GM23338 (cell line): ENCODE measurements at regions not wholly inside any gene's neighbourhood (a gene's known extent, or its start where the extent isn't known, plus 50 kb on each side); places are given as distances from the start of the nearest gene placed in this dataset.

Experiments used
- ATAC-seq: fragments of 200-7000 bp; cut with Tn5 transposase; 3 replicates; pipeline ENCODE4 v1.9.1; 2020
- DNase-seq: peaks from one replicate; pipeline ENCODE4 v3.0.0-alpha.2; 2015; ENCODE audit warnings: low spot score
- H2AFZ ChIP-seq: fragments of 200-600 bp; sonication (generic); 2 replicates; pipeline ENCODE4 v1.8.0; 2016; ENCODE audit warnings: antibody characterized with exemption, mild to moderate bottlenecking, moderate library complexity
- H3F3A ChIP-seq: fragments of 200-600 bp; sonication (generic); replicated peaks from 2 replicates; pipeline ENCODE4 v1.8.0; 2017; ENCODE audit warnings: antibody characterized with exemption, mixed run types, low read depth
- H3K27ac ChIP-seq: fragments of 200-600 bp; sonication (generic); 2 replicates; pipeline ENCODE4 v1.6.1; 2016; ENCODE audit warnings: low read depth
- H3K27me3 ChIP-seq: fragments of 200-600 bp; sonication (generic); 2 replicates; pipeline ENCODE4 v1.8.0; 2016; ENCODE audit warnings: mild to moderate bottlenecking, mixed run types, moderate library complexity; ENCODE audit not compliant: insufficient read depth
- H3K36me3 ChIP-seq: fragments of 200-600 bp; sonication (generic); 2 replicates; pipeline ENCODE4 v1.8.0; 2016; ENCODE audit warnings: mild to moderate bottlenecking; ENCODE audit not compliant: insufficient read depth
- H3K4me1 ChIP-seq: fragments of 200-600 bp; sonication (generic); 2 replicates; pipeline ENCODE4 v1.8.0; 2016; ENCODE audit warnings: mild to moderate bottlenecking, moderate library complexity; ENCODE audit not compliant: insufficient read depth
- H3K4me2 ChIP-seq: fragments of 200-600 bp; sonication (generic); 2 replicates; pipeline ENCODE4 v1.7.1; 2017; ENCODE audit warnings: mixed run types
- H3K4me3 ChIP-seq: fragments of 200-600 bp; sonication (generic); 2 replicates; pipeline ENCODE4 v1.6.1; 2016; ENCODE audit warnings: mixed run types
- H3K79me2 ChIP-seq: fragments of 200-600 bp; sonication (generic); replicated peaks from 2 replicates; pipeline ENCODE4 v1.8.0; 2017; ENCODE audit warnings: mild to moderate bottlenecking; ENCODE audit not compliant: insufficient read depth
- H3K9me2 ChIP-seq: fragments of 200-600 bp; sonication (generic); 2 replicates; pipeline ENCODE4 v1.8.0; 2017; ENCODE audit not compliant: insufficient read depth
- H4K20me1 ChIP-seq: fragments of 200-600 bp; sonication (generic); replicated peaks from 2 replicates; pipeline ENCODE4 v1.8.0; 2017; ENCODE audit warnings: mild to moderate bottlenecking; ENCODE audit not compliant: insufficient read depth
- H3K27ac Mint-ChIP-seq: 2 replicates; pipeline ENCODE4 v1.8.0; 2020; ENCODE audit warnings: inconsistent platforms, mild to moderate bottlenecking, moderate library complexity, mixed read lengths
- H3K27me3 Mint-ChIP-seq: 3 replicates; pipeline ENCODE4 v1.8.0; 2022; ENCODE audit warnings: low read depth, mild to moderate bottlenecking, moderate library complexity, mixed read lengths, inconsistent platforms; ENCODE audit not compliant: insufficient read depth, poor library complexity
- H3K36me3 Mint-ChIP-seq: 3 replicates; pipeline ENCODE4 v1.8.0; 2021; ENCODE audit warnings: low read depth, mild to moderate bottlenecking, inconsistent platforms, moderate library complexity, mixed read lengths
- H3K4me1 Mint-ChIP-seq: 3 replicates; pipeline ENCODE4 v1.8.0; 2020; ENCODE audit warnings: mild to moderate bottlenecking, inconsistent platforms, mixed read lengths
- H3K4me3 Mint-ChIP-seq: 3 replicates; pipeline ENCODE4 v1.8.0; 2021; ENCODE audit warnings: moderate library complexity, mild to moderate bottlenecking, inconsistent platforms, mixed read lengths
- H3K9me3 Mint-ChIP-seq: 3 replicates; pipeline ENCODE4 v1.8.0; 2020; ENCODE audit warnings: moderate library complexity, mild to moderate bottlenecking, inconsistent platforms, mixed read lengths
- CREB1 ChIP-seq: fragments of 250-450 bp; sonication (Bioruptor Pico); IDR thresholded peaks from 2 replicates; pipeline ENCODE4 v1.5.0; 2020; ENCODE audit warnings: low read depth, mild to moderate bottlenecking, moderate library complexity
- EZH2 ChIP-seq: fragments of 200-600 bp; sonication (generic); IDR thresholded peaks from one replicate; pipeline ENCODE4 v1.8.0; 2017; ENCODE audit warnings: antibody characterized with exemption, mild to moderate bottlenecking, low read depth; ENCODE audit not compliant: unreplicated experiment
- EZH2phosphoT487 ChIP-seq: fragments of 200-600 bp; sonication (generic); IDR thresholded peaks from one replicate; pipeline ENCODE4 v1.8.1; 2018; ENCODE audit warnings: antibody characterized with exemption; ENCODE audit not compliant: unreplicated experiment
- JUNB ChIP-seq: IDR thresholded peaks from one replicate; pipeline ENCODE4 v1.6.1; 2016; ENCODE audit warnings: antibody characterized with exemption; ENCODE audit not compliant: unreplicated experiment
- NANOG ChIP-seq: IDR thresholded peaks from 2 replicates; pipeline ENCODE4 v1.6.1; 2016; ENCODE audit warnings: antibody characterized with exemption, borderline replicate concordance
- POLR2AphosphoS5 ChIP-seq: IDR thresholded peaks from 2 replicates; pipeline ENCODE4 v1.6.1; 2016; ENCODE audit warnings: antibody characterized with exemption, low read depth
- STAT1 ChIP-seq: IDR thresholded peaks from one replicate; pipeline ENCODE4 v1.6.1; 2016; ENCODE audit warnings: antibody characterized with exemption; ENCODE audit not compliant: unreplicated experiment
- ZNF114 ChIP-seq: fragments of 250-450 bp; sonication (Bioruptor Pico); IDR thresholded peaks from 2 replicates; pipeline ENCODE4 v1.5.0; 2020; ENCODE audit warnings: mild to moderate bottlenecking, moderate library complexity
- ZNF331 ChIP-seq: fragments of 250-450 bp; sonication (Bioruptor Pico); IDR thresholded peaks from 2 replicates; pipeline ENCODE4 v1.5.0; 2020; ENCODE audit warnings: low read depth, mild to moderate bottlenecking, moderate library complexity
- TF ChIP-seq, protein P1 (sequence below), 2 experiments: fragments of 200-600 bp in 1 of 2; sonication (generic) in 1 of 2; conservative IDR thresholded peaks; 2 replicates each; pipeline versions ENCODE4 v1.5.1 to v1.6.1; 2016 to 2017; ENCODE audit warnings: antibody characterized with exemption in 2 of 2, low read depth in 2 of 2, mild to moderate bottlenecking in 2 of 2, moderate library complexity in 1 of 2
- TF ChIP-seq, protein P2 (sequence below): IDR thresholded peaks from 2 replicates; pipeline ENCODE4 v1.6.1; 2016; ENCODE audit warnings: antibody characterized with exemption
- TF ChIP-seq, protein P3 (sequence below): IDR thresholded peaks from one replicate; pipeline ENCODE4 v1.6.1; 2018; ENCODE audit warnings: antibody characterized with exemption; ENCODE audit not compliant: unreplicated experiment

DNA sequence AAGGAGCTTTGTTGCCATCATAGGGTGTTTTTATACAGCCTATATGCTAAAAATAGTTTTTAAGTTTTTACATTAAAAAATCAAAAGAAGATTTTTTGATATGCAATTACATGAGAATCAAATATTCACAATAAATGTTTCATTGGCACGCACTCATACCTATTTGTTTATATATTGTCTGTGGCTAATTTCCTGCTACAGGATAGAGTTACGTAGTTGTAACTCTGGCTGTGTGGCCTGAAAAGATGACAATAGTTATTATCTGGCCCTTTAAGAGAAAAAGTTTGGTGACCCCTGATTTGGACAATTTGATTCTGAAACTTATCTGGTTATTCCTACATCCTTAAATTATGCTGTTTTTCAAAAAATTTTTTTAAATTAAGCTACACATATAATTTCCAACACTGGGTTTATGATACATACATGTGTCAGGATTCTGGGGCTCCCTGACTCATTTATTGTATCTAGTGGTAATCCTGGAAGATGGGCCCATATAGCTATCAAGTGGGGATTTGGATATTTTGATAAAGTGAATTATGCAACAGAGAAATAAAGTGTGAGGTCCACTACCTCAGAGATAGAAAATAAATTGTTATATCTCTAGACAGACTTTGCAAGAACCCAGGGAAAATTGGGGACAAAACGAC lies 370.2 kb upstream of the LYPLAL1 start:
- Histone ChIP-seq H3K4me3 (no peak overlapping the region), H3F3A (no peaks in the 10 kb centered on the region), H4K20me1 (no peaks in the 10 kb centered on the region), H3K9me2 (0 out of 2 replicates have a peak, but pooled peaks cover 3% of the 10 kb centered on the region), H3K27me3 (no peaks in the 10 kb centered on the region), H3K27ac (no peak overlapping the region), H3K36me3 (no peaks in the 10 kb centered on the region), H3K4me1 (0 out of 2 replicates have a peak, but pooled peaks cover 4% of the 10 kb centered on the region), H3K79me2 (no peaks in the 10 kb centered on the region), H3K4me2 (no peak overlapping the region), H2AFZ (no peak overlapping the region)
- H3K9me3 Mint-ChIP-seq = no peaks in the 10 kb centered on the region
- H3K36me3 Mint-ChIP-seq = no peaks in the 10 kb centered on the region
- no peak overlapping the region for H3K27ac Mint-ChIP-seq
- TF ChIP-seq, protein P1, sequence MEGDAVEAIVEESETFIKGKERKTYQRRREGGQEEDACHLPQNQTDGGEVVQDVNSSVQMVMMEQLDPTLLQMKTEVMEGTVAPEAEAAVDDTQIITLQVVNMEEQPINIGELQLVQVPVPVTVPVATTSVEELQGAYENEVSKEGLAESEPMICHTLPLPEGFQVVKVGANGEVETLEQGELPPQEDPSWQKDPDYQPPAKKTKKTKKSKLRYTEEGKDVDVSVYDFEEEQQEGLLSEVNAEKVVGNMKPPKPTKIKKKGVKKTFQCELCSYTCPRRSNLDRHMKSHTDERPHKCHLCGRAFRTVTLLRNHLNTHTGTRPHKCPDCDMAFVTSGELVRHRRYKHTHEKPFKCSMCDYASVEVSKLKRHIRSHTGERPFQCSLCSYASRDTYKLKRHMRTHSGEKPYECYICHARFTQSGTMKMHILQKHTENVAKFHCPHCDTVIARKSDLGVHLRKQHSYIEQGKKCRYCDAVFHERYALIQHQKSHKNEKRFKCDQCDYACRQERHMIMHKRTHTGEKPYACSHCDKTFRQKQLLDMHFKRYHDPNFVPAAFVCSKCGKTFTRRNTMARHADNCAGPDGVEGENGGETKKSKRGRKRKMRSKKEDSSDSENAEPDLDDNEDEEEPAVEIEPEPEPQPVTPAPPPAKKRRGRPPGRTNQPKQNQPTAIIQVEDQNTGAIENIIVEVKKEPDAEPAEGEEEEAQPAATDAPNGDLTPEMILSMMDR (conservative IDR thresholded peaks at IDR 0.05; ENCODE audit: low read depth in 2 of 2) = no peak
- no peak for TF ChIP-seq ZNF331 (CRISPR knock-in tag)
- TF ChIP-seq, protein P2, sequence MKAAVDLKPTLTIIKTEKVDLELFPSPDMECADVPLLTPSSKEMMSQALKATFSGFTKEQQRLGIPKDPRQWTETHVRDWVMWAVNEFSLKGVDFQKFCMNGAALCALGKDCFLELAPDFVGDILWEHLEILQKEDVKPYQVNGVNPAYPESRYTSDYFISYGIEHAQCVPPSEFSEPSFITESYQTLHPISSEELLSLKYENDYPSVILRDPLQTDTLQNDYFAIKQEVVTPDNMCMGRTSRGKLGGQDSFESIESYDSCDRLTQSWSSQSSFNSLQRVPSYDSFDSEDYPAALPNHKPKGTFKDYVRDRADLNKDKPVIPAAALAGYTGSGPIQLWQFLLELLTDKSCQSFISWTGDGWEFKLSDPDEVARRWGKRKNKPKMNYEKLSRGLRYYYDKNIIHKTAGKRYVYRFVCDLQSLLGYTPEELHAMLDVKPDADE = no peak
- no peak for TF ChIP-seq JUNB
- no peak for TF ChIP-seq STAT1
- TF ChIP-seq POLR2AphosphoS5 = no peak
- no peak for ATAC-seq
- H3K27me3 Mint-ChIP-seq = no peaks in the 10 kb centered on the region
- H3K4me3 Mint-ChIP-seq = no peak overlapping the region
- H3K4me1 Mint-ChIP-seq = peaks cover 5% of the 10 kb centered on the region; the same call in 2 of the 3 replicates
- DNase-seq = no peak

DNA sequence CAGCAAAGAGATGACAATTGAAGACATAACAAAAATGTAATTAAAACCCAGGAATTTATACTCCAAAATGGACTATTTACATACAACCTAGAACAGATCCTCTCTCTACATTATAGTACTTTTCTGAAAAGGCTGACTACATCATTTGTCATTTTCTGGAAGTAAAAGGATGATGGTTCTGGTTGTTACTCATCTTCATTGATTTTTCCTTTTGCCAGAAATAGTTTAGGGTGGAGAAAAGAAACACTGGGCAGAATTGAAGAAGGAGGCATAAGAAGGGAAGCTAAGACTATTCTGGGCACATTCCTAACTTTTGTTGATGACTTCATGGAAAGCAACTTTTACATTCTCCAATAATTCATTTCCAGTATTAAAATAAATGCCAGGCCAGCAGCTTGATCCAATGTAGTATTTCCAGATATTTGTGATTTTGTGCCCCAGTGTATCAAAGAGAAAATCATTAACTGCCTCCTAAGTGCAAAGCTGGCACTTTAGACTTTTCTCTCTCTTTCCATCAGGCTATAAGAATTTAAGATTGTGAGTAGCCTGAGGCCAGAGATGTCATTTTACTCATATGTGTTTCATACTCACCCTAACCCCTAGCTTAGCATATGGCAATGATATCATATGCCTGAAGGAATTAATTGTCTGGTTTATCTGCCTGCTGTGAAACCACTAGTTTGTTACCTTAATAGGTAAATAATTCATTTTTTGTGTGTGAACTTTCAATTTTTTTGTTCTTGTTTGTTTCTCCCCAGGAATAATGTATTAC lies 369.5 kb upstream of the LYPLAL1 start:
- ATAC-seq = no peak
- Mint-ChIP-seq H3K36me3 (no peaks in the 10 kb centered on the region), H3K9me3 (no peaks in the 10 kb centered on the region), H3K27ac (no peak overlapping the region), H3K4me1 (peaks cover 5% of the 10 kb centered on the region; the same call in 2 of the 3 replicates), H3K4me3 (no peak overlapping the region), H3K27me3 (no peaks in the 10 kb centered on the region)
- Histone ChIP-seq H3K4me3 (no peak overlapping the region), H3K4me1 (0 out of 2 replicates have a peak, but pooled peaks cover 4% of the 10 kb centered on the region), H3K9me2 (0 out of 2 replicates have a peak, but pooled peaks cover 3% of the 10 kb centered on the region), H3K27me3 (no peaks in the 10 kb centered on the region), H4K20me1 (no peaks in the 10 kb centered on the region), H3K4me2 (no peak overlapping the region), H3K79me2 (no peaks in the 10 kb centered on the region), H3K36me3 (no peaks in the 10 kb centered on the region), H3F3A (no peaks in the 10 kb centered on the region), H3K27ac (no peak overlapping the region), H2AFZ (no peak overlapping the region)
- no peak for DNase-seq
- no peak for TF ChIP-seq EZH2
- no peak for TF ChIP-seq ZNF114 (CRISPR knock-in tag)
- TF ChIP-seq EZH2phosphoT487 = no peak
- TF ChIP-seq, protein P3, sequence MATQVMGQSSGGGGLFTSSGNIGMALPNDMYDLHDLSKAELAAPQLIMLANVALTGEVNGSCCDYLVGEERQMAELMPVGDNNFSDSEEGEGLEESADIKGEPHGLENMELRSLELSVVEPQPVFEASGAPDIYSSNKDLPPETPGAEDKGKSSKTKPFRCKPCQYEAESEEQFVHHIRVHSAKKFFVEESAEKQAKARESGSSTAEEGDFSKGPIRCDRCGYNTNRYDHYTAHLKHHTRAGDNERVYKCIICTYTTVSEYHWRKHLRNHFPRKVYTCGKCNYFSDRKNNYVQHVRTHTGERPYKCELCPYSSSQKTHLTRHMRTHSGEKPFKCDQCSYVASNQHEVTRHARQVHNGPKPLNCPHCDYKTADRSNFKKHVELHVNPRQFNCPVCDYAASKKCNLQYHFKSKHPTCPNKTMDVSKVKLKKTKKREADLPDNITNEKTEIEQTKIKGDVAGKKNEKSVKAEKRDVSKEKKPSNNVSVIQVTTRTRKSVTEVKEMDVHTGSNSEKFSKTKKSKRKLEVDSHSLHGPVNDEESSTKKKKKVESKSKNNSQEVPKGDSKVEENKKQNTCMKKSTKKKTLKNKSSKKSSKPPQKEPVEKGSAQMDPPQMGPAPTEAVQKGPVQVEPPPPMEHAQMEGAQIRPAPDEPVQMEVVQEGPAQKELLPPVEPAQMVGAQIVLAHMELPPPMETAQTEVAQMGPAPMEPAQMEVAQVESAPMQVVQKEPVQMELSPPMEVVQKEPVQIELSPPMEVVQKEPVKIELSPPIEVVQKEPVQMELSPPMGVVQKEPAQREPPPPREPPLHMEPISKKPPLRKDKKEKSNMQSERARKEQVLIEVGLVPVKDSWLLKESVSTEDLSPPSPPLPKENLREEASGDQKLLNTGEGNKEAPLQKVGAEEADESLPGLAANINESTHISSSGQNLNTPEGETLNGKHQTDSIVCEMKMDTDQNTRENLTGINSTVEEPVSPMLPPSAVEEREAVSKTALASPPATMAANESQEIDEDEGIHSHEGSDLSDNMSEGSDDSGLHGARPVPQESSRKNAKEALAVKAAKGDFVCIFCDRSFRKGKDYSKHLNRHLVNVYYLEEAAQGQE = no peak
- no peak for TF ChIP-seq POLR2AphosphoS5
- TF ChIP-seq, protein P1 (conservative IDR thresholded peaks at IDR 0.05; ENCODE audit: low read depth in 2 of 2) = no peak
- TF ChIP-seq JUNB = no peak
- TF ChIP-seq, protein P2 = no peak
- no peak for TF ChIP-seq CREB1
- TF ChIP-seq NANOG = no peak
- no peak for TF ChIP-seq ZNF331 (CRISPR knock-in tag)
- TF ChIP-seq STAT1 = no peak
